GM21619 (cell line): ENCODE measurements at regions not wholly inside any gene's neighbourhood (a gene's known extent, or its start where the extent isn't known, plus 50 kb on each side); places are given as distances from the start of the nearest gene placed in this dataset.

Source experiments
- ATAC-seq: cut with Tn5 transposase; IDR thresholded peaks from one replicate; pipeline ENCODE4 v1.9.1; 2021; ENCODE audit not compliant: unreplicated experiment

GRCh38 chr14:100955201-100955600 lies 51.7 kb upstream of the RTL1 start:
- no peak for ATAC-seq

DNA sequence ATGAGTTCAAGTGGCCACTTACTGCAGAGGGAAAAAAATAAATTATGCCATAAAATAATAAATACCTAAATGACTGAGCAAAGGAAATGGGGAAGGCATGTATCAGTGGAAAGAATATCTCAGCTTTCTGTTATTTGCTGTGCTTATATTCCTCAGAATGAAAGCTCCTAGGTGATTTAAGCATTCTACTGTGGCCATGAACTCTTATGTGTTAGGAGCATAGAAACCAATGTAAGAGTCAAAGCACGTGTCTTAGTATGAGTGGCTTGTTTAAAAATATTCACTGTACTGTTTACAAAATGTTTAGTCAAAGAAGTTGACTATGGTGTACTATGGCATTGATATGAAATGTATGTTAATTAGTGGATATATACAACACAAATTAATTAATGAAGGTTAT lies 59.0 kb upstream of the RTL1 start:
- no peak for ATAC-seq

DNA sequence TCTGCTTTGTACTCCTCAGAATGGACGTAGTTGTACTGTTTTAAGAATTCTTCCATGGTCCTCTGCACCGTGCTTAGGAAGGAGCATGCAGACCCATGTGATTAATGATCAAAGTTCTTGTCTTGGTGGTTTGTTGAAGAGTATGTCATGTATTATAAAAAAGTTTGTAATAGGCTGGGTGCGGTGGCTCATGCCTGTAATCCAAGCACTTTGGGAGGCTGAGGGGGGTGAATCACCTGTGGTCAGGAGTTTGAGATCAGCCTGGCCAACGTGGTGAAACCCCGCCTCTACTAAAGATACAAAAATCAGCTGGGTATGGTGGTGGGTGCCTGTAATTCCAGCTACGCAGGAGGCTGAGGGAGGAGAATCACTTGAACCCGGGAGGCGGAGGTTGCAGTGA lies 61.8 kb upstream of the RTL1 start:
- no peak for ATAC-seq

DNA sequence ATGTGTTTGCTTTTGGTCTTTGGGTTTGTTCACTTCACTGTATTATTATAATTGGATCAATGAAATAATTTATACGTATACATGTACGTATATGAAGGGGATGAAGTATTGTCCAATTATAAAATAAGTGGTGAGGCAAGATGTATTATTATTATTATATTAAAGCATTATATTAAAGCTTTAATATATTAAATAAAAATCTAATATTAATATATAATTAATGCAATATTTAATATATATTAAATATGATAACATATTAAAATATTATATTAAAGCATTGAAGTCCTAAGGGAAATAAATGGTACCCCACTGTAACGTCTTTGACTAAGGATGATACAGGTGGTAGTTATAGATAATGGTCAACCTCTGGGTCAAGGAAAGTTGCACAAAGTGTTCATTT lies 63.7 kb upstream of the RTL1 start:
- ATAC-seq = no peak

GRCh38 chr14:100967930-100968329 lies 64.4 kb upstream of the RTL1 start:
- ATAC-seq = no peak

DNA sequence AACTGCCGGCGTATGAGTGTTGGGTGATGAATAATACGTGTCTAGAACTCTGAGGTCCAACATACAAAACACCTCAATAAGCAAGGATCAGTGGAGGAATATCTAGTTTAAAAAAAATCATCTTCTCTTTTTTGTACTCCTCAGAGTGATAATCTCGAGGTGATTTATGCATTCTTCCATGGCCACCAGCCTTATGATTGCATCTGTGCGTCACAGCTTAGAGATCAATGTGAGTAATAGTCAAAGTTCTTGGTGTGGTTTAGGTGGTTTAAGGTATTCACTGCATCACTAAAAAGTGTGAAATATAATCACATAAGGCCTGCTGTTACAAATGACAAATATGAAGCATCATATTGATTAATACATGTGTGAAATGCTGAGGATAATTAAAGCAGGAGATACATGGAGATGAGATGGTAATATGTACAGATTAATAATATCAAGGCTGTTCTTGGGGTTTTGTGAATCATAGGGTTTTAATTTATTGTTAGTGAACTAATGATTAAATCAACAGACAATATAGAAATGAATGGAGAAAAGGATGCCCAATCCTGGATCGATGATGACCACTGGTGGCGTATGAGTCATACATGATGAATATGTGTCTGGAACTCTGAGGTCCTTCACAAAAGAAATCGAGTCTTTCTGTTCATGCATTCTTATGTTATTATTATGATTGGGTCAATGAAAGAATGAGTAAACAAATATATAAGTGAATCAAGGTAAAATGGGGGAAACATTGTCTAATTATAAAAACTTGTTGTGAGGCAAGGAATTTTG lies 68.8 kb upstream of the RTL1 start:
- ATAC-seq = no peak

- ATAC-seq = no peak
Observed at GRCh38 chr14:100975671-100976070, 72.1 kb upstream of the RTL1 start.

DNA sequence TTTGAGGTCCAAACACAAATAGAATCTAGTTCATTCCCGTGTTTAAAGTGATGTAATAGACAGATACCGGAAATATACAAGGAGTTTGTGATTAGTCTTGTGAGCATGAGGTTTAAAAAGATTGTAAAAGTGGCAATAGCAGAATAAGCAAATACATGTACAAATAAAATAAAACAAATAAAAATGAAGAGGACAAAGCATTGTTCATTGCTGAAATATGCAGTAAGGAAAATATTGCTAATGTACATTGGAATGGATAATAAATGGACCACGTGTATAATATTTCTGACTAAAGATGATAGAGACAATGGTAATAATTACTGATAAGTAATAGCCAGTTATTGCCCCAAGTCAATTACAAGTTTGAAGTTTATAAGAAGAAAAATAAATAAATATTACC lies 75.6 kb upstream of the RTL1 start:
- no peak for ATAC-seq

DNA sequence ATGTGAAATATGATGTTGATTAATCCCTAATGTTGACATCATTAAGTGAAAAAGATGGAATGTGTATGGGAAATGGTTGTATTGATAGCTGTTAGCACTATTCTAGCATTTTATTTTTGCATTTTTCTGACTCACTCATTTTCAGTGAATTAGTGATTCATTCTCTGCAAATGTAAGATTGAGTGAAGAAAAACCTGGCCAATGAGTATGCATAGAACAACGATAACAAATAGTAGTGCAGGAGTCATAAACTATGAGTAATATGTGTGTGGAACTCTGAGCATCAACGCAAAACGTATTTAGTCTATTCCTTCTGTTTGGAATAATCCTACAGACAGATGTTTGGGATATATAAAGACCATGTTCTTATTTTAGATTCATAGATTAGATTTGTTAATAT lies 76.3 kb upstream of the RTL1 start:
- ATAC-seq = no peak

DNA sequence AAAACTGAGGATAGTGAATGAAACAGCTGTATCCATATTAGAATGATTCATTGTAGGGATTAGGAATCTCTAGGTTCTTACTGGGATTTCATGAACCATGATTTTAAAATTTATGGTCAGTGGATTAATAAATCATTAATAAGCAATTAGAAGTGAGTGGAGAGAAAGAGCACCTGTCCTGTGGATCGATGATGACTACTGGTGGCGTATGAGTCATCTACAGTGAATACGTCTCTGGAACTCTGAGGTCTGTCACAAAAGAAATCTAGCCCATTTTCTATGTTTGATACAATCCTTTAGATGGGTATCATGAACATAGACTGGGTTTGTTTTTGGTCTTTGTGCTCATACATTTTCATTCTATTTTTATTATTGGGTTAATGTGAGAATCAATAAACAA lies 77.3 kb upstream of the RTL1 start:
- no peak for ATAC-seq

- no peak for ATAC-seq
Observed at GRCh38 chr14:100981809-100982208, 78.3 kb upstream of the RTL1 start.

DNA sequence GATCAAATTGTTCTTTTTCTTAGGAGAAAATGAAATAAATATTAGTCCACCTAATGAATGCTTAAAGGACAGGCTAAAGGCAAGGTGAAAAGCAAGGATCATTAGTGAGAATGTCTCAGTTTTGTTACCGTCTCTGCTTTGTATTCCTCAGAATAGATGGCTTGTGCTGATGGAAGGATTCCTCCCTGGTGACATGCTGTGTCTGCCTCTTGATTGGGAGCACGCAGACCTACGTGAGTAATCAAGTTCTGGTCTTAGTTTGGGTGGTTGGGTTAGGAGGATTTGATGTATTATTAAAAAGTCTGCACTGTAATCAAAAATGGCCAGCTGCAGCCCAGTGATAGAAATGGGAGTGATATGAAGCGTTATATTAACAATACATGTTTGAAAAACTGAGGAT lies 78.8 kb upstream of the RTL1 start:
- no peak for ATAC-seq

GRCh38 chr14:100982762-100983161 lies 79.2 kb upstream of the RTL1 start:
- no peak for ATAC-seq

DNA sequence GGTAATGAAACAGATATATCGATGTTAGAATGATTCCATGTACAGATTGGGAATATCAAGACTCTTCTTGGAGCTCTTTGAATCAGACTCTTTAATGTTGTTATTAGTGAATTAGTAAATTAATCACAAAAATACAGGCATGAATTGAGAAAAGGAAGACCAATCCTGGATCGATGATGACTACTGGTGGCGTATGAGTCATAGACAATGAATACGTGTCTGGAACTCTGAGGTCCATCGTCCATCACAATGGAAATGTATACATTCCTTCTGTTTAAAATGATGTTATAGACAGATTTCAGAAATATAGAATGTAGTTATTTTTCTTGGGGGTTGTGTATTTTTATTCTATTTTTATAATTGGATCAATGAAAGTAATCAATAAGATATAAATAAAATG lies 80.2 kb upstream of the RTL1 start:
- ATAC-seq = no peak

- ATAC-seq = no peak
Observed at GRCh38 chr14:100988011-100988410, 84.5 kb upstream of the RTL1 start.

DNA sequence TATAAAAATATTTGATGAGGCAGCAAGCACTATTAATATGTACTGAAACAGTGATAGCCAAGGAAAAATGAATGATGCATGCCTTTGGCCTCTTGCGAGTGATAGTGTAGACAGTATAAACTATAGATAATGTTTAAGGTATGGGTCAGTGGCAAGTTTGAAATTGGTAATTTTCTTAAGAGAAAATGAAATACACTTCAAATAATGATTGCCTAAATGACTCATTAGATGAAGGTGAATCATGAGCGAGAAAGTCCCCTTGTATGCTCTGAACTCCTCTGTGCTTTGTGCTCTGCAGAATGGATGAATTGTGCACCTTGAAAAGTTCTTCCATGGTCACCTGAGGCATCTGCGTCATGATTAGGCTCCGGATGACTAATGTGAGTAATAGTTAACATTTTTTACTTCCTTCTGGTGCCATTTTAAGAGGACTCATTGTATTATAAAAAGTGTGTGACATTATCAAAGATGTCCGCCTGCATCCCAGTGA lies 84.9 kb upstream of the RTL1 start:
- peak; percentile 69 for ATAC-seq

GRCh38 chr14:100988956-100989355 lies 85.4 kb upstream of the RTL1 start:
- ATAC-seq = no peak

DNA sequence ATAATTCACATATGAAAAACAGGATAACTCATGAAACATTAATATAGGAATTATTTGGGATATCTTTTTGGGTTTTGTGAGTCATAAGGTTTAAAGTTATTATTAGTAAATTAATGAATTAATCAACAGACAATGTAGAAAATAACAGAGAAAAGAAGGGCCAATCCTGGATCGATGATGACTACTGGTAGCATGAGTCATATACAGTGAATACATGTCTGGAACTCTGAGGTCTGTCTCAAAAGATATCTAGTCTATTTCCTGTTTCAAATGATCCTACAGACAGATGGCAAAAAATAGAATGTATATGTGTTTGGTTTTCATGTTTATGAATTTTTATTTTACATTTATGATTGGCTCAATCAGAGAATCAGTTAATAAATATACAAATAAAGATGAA lies 86.4 kb upstream of the RTL1 start:
- ATAC-seq = no peak

GRCh38 chr14:100994082-100994481 lies 90.6 kb upstream of the RTL1 start:
- ATAC-seq = no peak

DNA sequence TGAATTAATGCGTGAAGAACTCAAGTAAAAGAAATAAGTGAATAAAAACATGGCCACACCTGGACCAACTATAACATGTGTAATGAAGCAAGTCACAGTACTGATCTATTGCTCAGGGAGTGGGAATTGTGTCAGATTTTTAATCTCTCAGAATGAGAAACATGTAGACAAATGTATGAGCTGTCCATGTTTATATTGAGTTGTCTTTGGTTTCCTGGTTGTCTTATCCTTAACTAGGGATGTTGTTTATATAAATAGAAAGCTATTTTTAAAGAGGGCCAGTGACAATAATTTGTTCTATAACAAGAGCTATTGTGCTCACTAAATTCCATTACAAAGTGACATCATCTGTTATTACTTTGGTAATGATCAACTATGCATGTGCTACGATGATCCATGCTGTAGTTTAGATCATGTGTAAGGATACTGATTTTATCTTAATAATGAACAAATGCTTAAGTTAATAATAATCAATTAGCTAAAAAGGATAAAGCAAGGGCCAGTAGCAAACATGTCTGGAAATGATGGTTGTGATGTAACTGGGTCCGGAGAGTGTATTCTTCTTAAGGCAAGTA lies 91.3 kb upstream of the RTL1 start:
- ATAC-seq = no peak

DNA sequence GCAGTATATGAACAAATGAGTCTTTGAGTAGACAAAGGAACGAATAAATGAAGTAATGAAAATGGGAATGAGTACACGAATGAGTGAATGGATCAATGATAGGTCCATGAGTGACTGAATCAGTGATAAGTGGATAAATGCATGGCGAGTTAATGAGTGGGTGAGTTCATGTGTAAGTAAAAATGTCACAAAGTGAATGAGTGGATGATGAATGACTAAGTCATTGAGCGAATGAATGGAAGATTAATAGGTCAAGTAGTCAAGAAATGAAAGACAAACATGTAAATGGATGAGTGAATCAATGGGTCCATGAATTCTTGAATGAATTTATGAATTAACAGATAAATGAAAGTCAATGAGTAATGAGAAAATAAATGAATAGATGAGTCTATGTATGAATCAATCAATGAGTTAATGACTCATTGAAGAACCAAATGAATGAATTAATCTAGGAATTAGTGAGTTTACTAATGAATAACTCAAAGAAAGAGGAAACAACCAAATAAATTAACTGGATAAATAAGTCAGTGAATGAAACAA lies 97.3 kb upstream of the RTL1 start:
- no peak for ATAC-seq

GRCh38 chr14:101001311-101002069 lies 98.0 kb upstream of the RTL1 start:
- ATAC-seq = no peak
